ENCODE measurements at regions not wholly inside any gene's neighbourhood (a gene's known extent, or its start where the extent isn't known, plus 50 kb on each side); places are given as distances from the start of the nearest gene placed in this dataset.

GRCh38 chr7:8829100-8829499 is 395.7 kb downstream of the NXPH1 start:
- TF ChIP-seq, protein P1, sequence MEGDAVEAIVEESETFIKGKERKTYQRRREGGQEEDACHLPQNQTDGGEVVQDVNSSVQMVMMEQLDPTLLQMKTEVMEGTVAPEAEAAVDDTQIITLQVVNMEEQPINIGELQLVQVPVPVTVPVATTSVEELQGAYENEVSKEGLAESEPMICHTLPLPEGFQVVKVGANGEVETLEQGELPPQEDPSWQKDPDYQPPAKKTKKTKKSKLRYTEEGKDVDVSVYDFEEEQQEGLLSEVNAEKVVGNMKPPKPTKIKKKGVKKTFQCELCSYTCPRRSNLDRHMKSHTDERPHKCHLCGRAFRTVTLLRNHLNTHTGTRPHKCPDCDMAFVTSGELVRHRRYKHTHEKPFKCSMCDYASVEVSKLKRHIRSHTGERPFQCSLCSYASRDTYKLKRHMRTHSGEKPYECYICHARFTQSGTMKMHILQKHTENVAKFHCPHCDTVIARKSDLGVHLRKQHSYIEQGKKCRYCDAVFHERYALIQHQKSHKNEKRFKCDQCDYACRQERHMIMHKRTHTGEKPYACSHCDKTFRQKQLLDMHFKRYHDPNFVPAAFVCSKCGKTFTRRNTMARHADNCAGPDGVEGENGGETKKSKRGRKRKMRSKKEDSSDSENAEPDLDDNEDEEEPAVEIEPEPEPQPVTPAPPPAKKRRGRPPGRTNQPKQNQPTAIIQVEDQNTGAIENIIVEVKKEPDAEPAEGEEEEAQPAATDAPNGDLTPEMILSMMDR (IDR thresholded peaks at IDR 0.05; ENCODE audit: insufficient read depth, low read depth, low read length): no peak
- no peak for TF ChIP-seq EZH2 (IDR thresholded peaks at IDR 0.05; ENCODE audit: insufficient read depth, low read length)

Data from astrocyte (in vitro differentiated cells and primary cell).